ENCODE measurements at regions not wholly inside any gene's neighbourhood (a gene's known extent, or its start where the extent isn't known, plus 50 kb on each side); places are given as distances from the start of the nearest gene placed in this dataset.

DNA sequence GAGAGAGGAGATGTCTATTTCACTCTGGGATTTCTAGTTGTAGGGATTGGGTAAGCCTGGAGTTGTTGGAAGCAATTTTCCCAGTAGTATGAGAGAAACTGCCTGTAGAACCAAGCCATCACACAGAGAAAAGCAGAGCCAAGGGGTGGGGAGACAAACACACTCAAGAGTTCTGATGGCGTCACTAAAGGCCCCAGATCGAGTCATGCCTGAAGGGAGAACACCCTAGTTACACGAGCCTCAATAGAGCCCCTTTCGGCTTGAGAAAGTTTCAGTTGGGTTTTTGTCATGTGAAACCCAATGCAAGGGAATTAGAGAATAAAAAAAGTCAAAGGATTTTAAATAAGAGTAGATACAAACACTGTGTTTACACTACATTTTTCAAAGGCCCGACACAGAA, 66.1 kb upstream of the PFN2 start:
- TF ChIP-seq, protein P1, sequence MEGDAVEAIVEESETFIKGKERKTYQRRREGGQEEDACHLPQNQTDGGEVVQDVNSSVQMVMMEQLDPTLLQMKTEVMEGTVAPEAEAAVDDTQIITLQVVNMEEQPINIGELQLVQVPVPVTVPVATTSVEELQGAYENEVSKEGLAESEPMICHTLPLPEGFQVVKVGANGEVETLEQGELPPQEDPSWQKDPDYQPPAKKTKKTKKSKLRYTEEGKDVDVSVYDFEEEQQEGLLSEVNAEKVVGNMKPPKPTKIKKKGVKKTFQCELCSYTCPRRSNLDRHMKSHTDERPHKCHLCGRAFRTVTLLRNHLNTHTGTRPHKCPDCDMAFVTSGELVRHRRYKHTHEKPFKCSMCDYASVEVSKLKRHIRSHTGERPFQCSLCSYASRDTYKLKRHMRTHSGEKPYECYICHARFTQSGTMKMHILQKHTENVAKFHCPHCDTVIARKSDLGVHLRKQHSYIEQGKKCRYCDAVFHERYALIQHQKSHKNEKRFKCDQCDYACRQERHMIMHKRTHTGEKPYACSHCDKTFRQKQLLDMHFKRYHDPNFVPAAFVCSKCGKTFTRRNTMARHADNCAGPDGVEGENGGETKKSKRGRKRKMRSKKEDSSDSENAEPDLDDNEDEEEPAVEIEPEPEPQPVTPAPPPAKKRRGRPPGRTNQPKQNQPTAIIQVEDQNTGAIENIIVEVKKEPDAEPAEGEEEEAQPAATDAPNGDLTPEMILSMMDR (IDR thresholded peaks at IDR 0.05; ENCODE audit: low read depth, low read length): no peak
- H3K4me3 ChIP-seq (ENCODE audit: low read depth, low read length): no peak overlapping the region

DNA sequence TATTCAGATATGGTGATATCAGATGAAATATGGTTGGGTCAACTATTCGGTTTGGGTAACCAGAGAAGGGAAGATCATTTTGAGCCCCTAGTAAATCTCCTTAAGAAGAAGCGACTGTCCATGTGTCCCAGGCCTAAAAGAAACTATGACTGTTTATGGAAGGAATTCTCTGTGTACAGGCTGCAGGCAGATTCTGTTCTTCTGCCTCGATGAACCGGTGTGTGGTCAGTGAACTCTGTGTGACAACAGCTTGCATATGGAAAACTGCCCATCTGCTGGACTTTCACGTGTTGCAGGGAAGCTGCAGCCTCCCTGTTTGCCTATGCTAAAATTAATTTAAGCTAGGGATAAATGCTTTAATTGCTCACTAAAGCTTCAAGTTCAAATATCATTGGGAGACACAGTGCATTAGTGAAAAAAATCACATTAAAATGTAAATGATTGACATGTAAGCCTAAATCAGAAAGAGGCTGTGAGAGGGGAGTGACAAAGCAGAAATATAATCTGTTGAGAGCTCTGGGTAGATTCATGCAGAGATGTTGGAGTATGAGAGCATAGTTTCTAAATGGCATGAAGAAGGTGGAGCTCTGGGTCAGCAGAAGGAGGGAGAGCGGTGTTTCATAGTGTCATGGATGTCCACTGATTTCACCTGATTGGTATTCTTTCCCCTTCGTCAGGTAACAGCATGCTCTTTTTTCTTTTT, 65.4 kb upstream of the PFN2 start:
- TF ChIP-seq, protein P1 (IDR thresholded peaks at IDR 0.05; ENCODE audit: low read depth, low read length): no peak
- no peak overlapping the region for H3K4me3 ChIP-seq (ENCODE audit: low read depth, low read length)

DNA sequence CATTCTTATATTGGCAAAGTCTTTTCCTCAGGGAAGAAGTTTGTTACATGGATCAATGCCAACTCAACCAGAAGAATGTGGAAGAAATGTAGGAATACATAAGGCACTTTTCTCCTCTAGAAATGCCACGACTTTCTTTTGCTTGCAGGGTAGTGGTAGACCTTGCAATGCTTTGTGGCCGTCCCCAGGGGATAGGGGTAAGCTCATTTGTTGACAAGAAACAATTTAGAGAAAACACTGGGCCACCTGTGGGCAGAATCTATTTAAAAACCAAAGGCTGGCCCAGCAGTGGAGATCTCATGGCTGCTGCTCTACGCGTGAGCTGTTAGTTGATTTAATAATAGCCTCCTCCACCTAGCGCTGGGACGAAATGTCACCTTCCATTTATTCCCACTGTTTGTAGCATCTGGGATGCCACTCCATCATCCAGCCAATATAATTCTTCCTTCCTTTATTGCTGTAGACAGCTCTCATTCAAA, 64.6 kb upstream of the PFN2 start:
- TF ChIP-seq, protein P1 (IDR thresholded peaks at IDR 0.05; ENCODE audit: low read depth, low read length): no peak
- no peak overlapping the region for H3K4me3 ChIP-seq (ENCODE audit: low read depth, low read length)

DNA sequence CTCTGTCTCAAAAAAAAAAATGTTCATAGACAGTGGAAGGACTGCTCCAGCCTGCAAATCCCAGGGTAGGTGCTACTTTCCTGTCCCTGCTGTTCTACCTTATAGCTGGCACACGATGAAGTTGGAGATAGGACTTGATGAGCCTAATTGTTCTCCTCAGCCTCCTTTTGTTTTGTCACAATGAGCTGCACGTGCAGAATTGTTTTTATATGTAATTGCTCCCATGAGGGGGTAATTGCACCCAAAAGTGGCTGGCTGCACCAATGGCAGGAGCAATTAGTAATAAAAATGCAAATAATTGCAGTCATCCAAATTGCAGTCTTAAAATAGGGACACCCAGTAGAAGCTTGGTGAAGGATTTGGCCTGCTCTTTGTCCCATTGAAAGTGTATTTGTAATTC, 63.0 kb upstream of the PFN2 start:
- no peak overlapping the region for H3K4me3 ChIP-seq (ENCODE audit: low read depth, low read length)
- TF ChIP-seq, protein P1 (IDR thresholded peaks at IDR 0.05; ENCODE audit: low read depth, low read length): no peak

- TF ChIP-seq, protein P1 (IDR thresholded peaks at IDR 0.05; ENCODE audit: low read depth, low read length): no peak
- H3K4me3 ChIP-seq (ENCODE audit: low read depth, low read length): no peak overlapping the region
These were observed 60.1 kb upstream of the PFN2 start for GRCh38 chr3:150030841-150031240.

DNA sequence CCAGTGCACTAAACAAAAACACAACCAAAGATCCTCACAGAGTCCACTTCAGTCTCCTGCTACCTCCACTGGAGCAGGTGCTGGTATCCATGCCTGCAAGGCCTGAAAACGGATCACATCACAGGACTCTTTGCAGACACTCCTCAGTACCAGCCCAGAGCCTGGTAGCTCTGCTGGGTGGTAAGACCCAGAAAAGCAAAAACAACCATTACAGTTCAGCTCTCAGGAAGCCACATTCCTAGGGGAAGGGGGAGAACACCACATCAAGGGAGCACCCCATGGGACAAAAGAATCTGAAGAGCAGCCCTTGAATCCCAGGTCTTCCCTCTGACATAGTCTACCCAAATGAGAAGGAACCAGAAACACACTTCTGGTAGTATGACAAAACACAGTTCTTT, 52.5 kb upstream of the PFN2 start:
- no peak overlapping the region for H3K4me3 ChIP-seq (ENCODE audit: low read depth, low read length)
- TF ChIP-seq, protein P1 (IDR thresholded peaks at IDR 0.05; ENCODE audit: low read depth, low read length): no peak

- H3K4me3 ChIP-seq (ENCODE audit: low read depth, low read length): no peak overlapping the region
- TF ChIP-seq, protein P1 (IDR thresholded peaks at IDR 0.05; ENCODE audit: low read depth, low read length): no peak
These were observed 51.9 kb upstream of the PFN2 start for GRCh38 chr3:150022381-150023238.

All from WI38 (cell line).